H1 (cell line): ENCODE measurements at regions not wholly inside any gene's neighbourhood (a gene's known extent, or its start where the extent isn't known, plus 50 kb on each side); places are given as distances from the start of the nearest gene placed in this dataset.

Source experiments
- CREB1 ChIP-seq: IDR thresholded peaks from 2 replicates; pipeline ENCODE4 v1.6.1; 2012; ENCODE audit warnings: inconsistent platforms
- EZH2 ChIP-seq: fragments of 200-600 bp; sonication (generic); IDR thresholded peaks from 2 replicates; pipeline ENCODE4 v1.7.1; 2012; ENCODE audit warnings: low read depth, mild to moderate bottlenecking, moderate library complexity, low read length, inconsistent platforms; ENCODE audit not compliant: severe bottlenecking
- KDM4A ChIP-seq: IDR thresholded peaks from one replicate; pipeline ENCODE4 v1.7.1; 2012; ENCODE audit warnings: low read depth, mild to moderate bottlenecking, moderate library complexity, low read length, inconsistent platforms; ENCODE audit not compliant: severe bottlenecking
- NANOG ChIP-seq: IDR thresholded peaks from 2 replicates; pipeline ENCODE4 v1.6.1; 2011; ENCODE audit warnings: low read length, low read depth, mild to moderate bottlenecking, inconsistent platforms; ENCODE audit not compliant: insufficient read depth, poor library complexity, severe bottlenecking
- POU5F1 ChIP-seq: IDR thresholded peaks from 2 replicates; pipeline ENCODE4 v1.6.1; 2011; ENCODE audit warnings: low read depth, mild to moderate bottlenecking, low read length, moderate library complexity
- RXRA ChIP-seq: IDR thresholded peaks from 2 replicates; pipeline ENCODE4 v1.6.1; 2011; ENCODE audit warnings: low read depth, mild to moderate bottlenecking, low read length, moderate library complexity; ENCODE audit not compliant: insufficient read depth
- TBP ChIP-seq: IDR thresholded peaks from 2 replicates; pipeline ENCODE4 v1.6.1; 2011; ENCODE audit warnings: low read depth, low read length, improper control_type of control experiment

GRCh38 chr11:131073167-131073566 lies 156.9 kb upstream of the SNX19 start (continued):
- no peak for TF ChIP-seq TBP
- TF ChIP-seq POU5F1: no peak
- no peak for TF ChIP-seq EZH2
- no peak for TF ChIP-seq CREB1
- TF ChIP-seq KDM4A: no peak
- TF ChIP-seq RXRA: no peak
- no peak for TF ChIP-seq NANOG
